WTC11 (cell line): ENCODE measurements at regions not wholly inside any gene's neighbourhood (a gene's known extent, or its start where the extent isn't known, plus 50 kb on each side); places are given as distances from the start of the nearest gene placed in this dataset.

Source experiments
- ATAC-seq: fragments of 200-7000 bp; cut with Tn5 transposase; 2 replicates; pipeline ENCODE4 v1.10.0; 2021; ENCODE audit warnings: mild to moderate bottlenecking, moderate library complexity
- CTCF ChIA-PET: fragments of 300-600 bp; sonication (Branson Sonifier 250); formaldehyde crosslinking; loops from one replicate; lab custom pipeline; 2021; ENCODE audit warnings: antibody characterized with exemption; lab: Charles Lee
- POLR2A ChIA-PET: fragments of 350-600 bp; sonication (Branson Sonifier 250); formaldehyde crosslinking; loops from one replicate; lab custom pipeline; 2021; ENCODE audit warnings: antibody characterized with exemption; lab: Charles Lee
- DNase-seq: peaks from one replicate; pipeline ENCODE4 v3.0.0; 2021; ENCODE audit warnings: low spot score
- H3K27ac Mint-ChIP-seq: 2 replicates; pipeline ENCODE4 v1.8.0; 2021; ENCODE audit warnings: mixed read lengths
- H3K27me3 Mint-ChIP-seq: 2 replicates; pipeline ENCODE4 v1.8.0; 2021; ENCODE audit warnings: low read depth, mild to moderate bottlenecking, moderate library complexity, mixed read lengths
- H3K36me3 Mint-ChIP-seq: 2 replicates; pipeline ENCODE4 v1.8.0; 2021; ENCODE audit warnings: mixed read lengths
- H3K4me1 Mint-ChIP-seq: 2 replicates; pipeline ENCODE4 v1.8.0; 2022; ENCODE audit warnings: mixed read lengths
- H3K4me3 Mint-ChIP-seq: 2 replicates; pipeline ENCODE4 v1.8.0; 2021; ENCODE audit warnings: mild to moderate bottlenecking, moderate library complexity, mixed read lengths
- H3K9me3 Mint-ChIP-seq: 2 replicates; pipeline ENCODE4 v1.8.0; 2021; ENCODE audit warnings: mixed read lengths
- ARID4B ChIP-seq: sonication (generic); formaldehyde crosslinking; IDR thresholded peaks from 2 replicates; pipeline ENCODE4 v1.8.0; 2023; ENCODE audit warnings: missing genetic modification reagents, mild to moderate bottlenecking, borderline replicate concordance
- ATF3 ChIP-seq: sonication (generic); formaldehyde crosslinking; conservative IDR thresholded peaks from 2 replicates; pipeline ENCODE4 v1.8.1; 2022; ENCODE audit warnings: mild to moderate bottlenecking, missing genetic modification reagents
- ATF6 ChIP-seq: sonication (generic); formaldehyde crosslinking; IDR thresholded peaks from 2 replicates; pipeline ENCODE4 v1.8.1; 2023; ENCODE audit warnings: mild to moderate bottlenecking, missing genetic modification reagents
- CREB1 ChIP-seq: sonication (generic); formaldehyde crosslinking; IDR thresholded peaks from 2 replicates; pipeline ENCODE4 v1.8.0; 2023; ENCODE audit warnings: mild to moderate bottlenecking, missing genetic modification reagents
- FOXK1 ChIP-seq: sonication (generic); formaldehyde crosslinking; IDR thresholded peaks from 2 replicates; pipeline ENCODE4 v1.8.0; 2022; ENCODE audit warnings: mild to moderate bottlenecking, moderate library complexity, missing genetic modification reagents
- GABPB1 ChIP-seq: sonication (generic); formaldehyde crosslinking; IDR thresholded peaks from 2 replicates; pipeline ENCODE4 v1.8.1; 2023; ENCODE audit warnings: mild to moderate bottlenecking, missing genetic modification reagents
- GTF2I ChIP-seq: fragments of 250-450 bp; sonication (Bioruptor Pico); conservative IDR thresholded peaks from 2 replicates; pipeline ENCODE4 v1.4.0; 2021; ENCODE audit warnings: mild to moderate bottlenecking
- KAT7 ChIP-seq: sonication (generic); formaldehyde crosslinking; IDR thresholded peaks from 2 replicates; pipeline ENCODE4 v1.8.1; 2023; ENCODE audit warnings: missing genetic modification reagents, mild to moderate bottlenecking, borderline replicate concordance
- MXD4 ChIP-seq: fragments of 250-450 bp; sonication (Bioruptor Pico); IDR thresholded peaks from 2 replicates; pipeline ENCODE4 v1.8.0; 2021; ENCODE audit warnings: mild to moderate bottlenecking, moderate library complexity, borderline replicate concordance
- MYBL2 ChIP-seq: sonication (generic); formaldehyde crosslinking; IDR thresholded peaks from 2 replicates; pipeline ENCODE4 v1.8.1; 2023; ENCODE audit warnings: mild to moderate bottlenecking, moderate library complexity, missing genetic modification reagents
- NFATC4 ChIP-seq: fragments of 250-450 bp; sonication (Bioruptor Pico); IDR thresholded peaks from 2 replicates; pipeline ENCODE4 v1.9.0; 2021; ENCODE audit warnings: mild to moderate bottlenecking
- NFYB ChIP-seq: sonication (generic); formaldehyde crosslinking; conservative IDR thresholded peaks from 2 replicates; pipeline ENCODE4 v1.8.0; 2022; ENCODE audit warnings: low read depth, missing genetic modification reagents
- NR3C1 ChIP-seq: sonication (generic); formaldehyde crosslinking; conservative IDR thresholded peaks from 2 replicates; pipeline ENCODE4 v1.8.1; 2023; ENCODE audit warnings: low read depth, mild to moderate bottlenecking, missing genetic modification reagents
- PRDM15 ChIP-seq: sonication (generic); formaldehyde crosslinking; IDR thresholded peaks from 2 replicates; pipeline ENCODE4 v1.8.0; 2022; ENCODE audit warnings: missing genetic modification reagents
- TEAD1 ChIP-seq: sonication (generic); formaldehyde crosslinking; IDR thresholded peaks from 2 replicates; pipeline ENCODE4 v1.8.0; 2022; ENCODE audit warnings: mild to moderate bottlenecking, missing genetic modification reagents
- ZMAT4 ChIP-seq: fragments of 250-450 bp; sonication (Bioruptor Pico); IDR thresholded peaks from 2 replicates; pipeline ENCODE4 v1.9.0; 2021; ENCODE audit warnings: mild to moderate bottlenecking
- ZSCAN18 ChIP-seq: fragments of 250-450 bp; sonication (Bioruptor Pico); IDR thresholded peaks from 2 replicates; pipeline ENCODE4 v2.1.2; 2022; ENCODE audit warnings: mild to moderate bottlenecking, moderate library complexity

- no peak for ATAC-seq
- Mint-ChIP-seq H3K4me1 (peaks cover 5% of the 10 kb centered on the region), H3K27me3 (no peaks in the 10 kb centered on the region), H3K4me3 (no peak overlapping the region), H3K27ac (no peak overlapping the region), H3K36me3 (no peaks in the 10 kb centered on the region), H3K9me3 (peaks cover 10% of the 10 kb centered on the region)
- POLR2A ChIA-PET, result no interaction called here
- no peak for TF ChIP-seq CREB1 (CRISPR knock-in tag)
- no peak for TF ChIP-seq MYBL2 (CRISPR knock-in tag)
- TF ChIP-seq FOXK1 (CRISPR knock-in tag), result no peak
- no peak for TF ChIP-seq ZMAT4 (CRISPR knock-in tag)
- TF ChIP-seq MXD4 (CRISPR knock-in tag), result no peak
- TF ChIP-seq ATF6 (CRISPR knock-in tag), result no peak
- TF ChIP-seq NFYB, result no peak
- no peak for TF ChIP-seq GABPB1
- TF ChIP-seq ZSCAN18, result no peak
- no peak for TF ChIP-seq NFATC4 (CRISPR knock-in tag)
- TF ChIP-seq GTF2I (CRISPR knock-in tag), result no peak
- TF ChIP-seq NR3C1 (CRISPR knock-in tag), result no peak
- TF ChIP-seq TEAD1, result no peak
- no peak for TF ChIP-seq ARID4B (CRISPR knock-in tag)
- TF ChIP-seq PRDM15 (CRISPR knock-in tag), result no peak
- TF ChIP-seq KAT7, result no peak
- TF ChIP-seq ATF3 (CRISPR knock-in tag), result no peak
- CTCF ChIA-PET, result no interaction called here
- no peak for DNase-seq
Observed at GRCh38 chr21:41086569-41086968, 81.4 kb upstream of the BACE2 start.
